HEK293 (cell line): ENCODE measurements at regions not wholly inside any gene's neighbourhood (a gene's known extent, or its start where the extent isn't known, plus 50 kb on each side); places are given as distances from the start of the nearest gene placed in this dataset.

Source experiments
- CTCF ChIA-PET: fragments of 350-600 bp; formaldehyde crosslinking; extraction: SDS; loops from one replicate; lab custom pipeline; 2021; ENCODE audit warnings: antibody characterized with exemption; lab: Yijun Ruan, JAX
- POLR2A ChIA-PET: fragments of 300-600 bp; formaldehyde crosslinking; extraction: SDS; loops from one replicate; lab custom pipeline; 2020; ENCODE audit warnings: antibody characterized with exemption, inconsistent platforms; lab: Yijun Ruan, JAX
- H3K27ac ChIP-seq: fragments of 200-500 bp; sonication (Bioruptor generic); 2 replicates; pipeline ENCODE4 v1.5.1; 2014; ENCODE audit warnings: low read depth, low read length, control low read depth, inconsistent platforms; ENCODE audit errors: extremely low read depth
- H3K36me3 ChIP-seq, 2 experiments: fragments of 200-500 bp in 1 of 2; sonication (Bioruptor generic) in 1 of 2; 1 replicate in 1 of 2; 2 replicates in 1 of 2; pipeline ENCODE4 v1.5.1; 2014 to 2017; ENCODE audit warnings: inconsistent platforms in 2 of 2, low read length in 2 of 2; ENCODE audit not compliant: control insufficient read depth in 2 of 2, insufficient read depth in 1 of 2
- H3K4me1 ChIP-seq: fragments of 200-500 bp; sonication (Bioruptor generic); 2 replicates; pipeline ENCODE4 v1.5.1; 2014; ENCODE audit warnings: mild to moderate bottlenecking, low read length, inconsistent platforms; ENCODE audit not compliant: control insufficient read depth, insufficient read depth
- H3K4me3 ChIP-seq: 2 replicates; pipeline ENCODE4 v1.5.1; 2011; ENCODE audit warnings: low read depth, mild to moderate bottlenecking, control low read depth, low read length, moderate library complexity
- H3K9me3 ChIP-seq: fragments of 200-500 bp; sonication (Bioruptor generic); 2 replicates; pipeline ENCODE4 v1.5.1; 2014; ENCODE audit warnings: low read depth, low read length, inconsistent platforms; ENCODE audit not compliant: control insufficient read depth, insufficient read depth
- HOXC10 ChIP-seq: sonication (generic); formaldehyde crosslinking; IDR thresholded peaks from 2 replicates; pipeline ENCODE4 v1.8.1; 2023; ENCODE audit warnings: mild to moderate bottlenecking, missing genetic modification reagents
- HOXD13 ChIP-seq: sonication (generic); formaldehyde crosslinking; IDR thresholded peaks from 2 replicates; pipeline ENCODE4 v1.8.0; 2022; ENCODE audit warnings: missing genetic modification reagents, borderline replicate concordance
- KLF10 ChIP-seq: fragments of 450-650 bp; IDR thresholded peaks from 2 replicates; pipeline ENCODE4 v1.5.1; 2018; ENCODE audit warnings: missing biosample characterization, mild to moderate bottlenecking, missing genetic modification characterization
- MYNN ChIP-seq: fragments of 450-650 bp; formaldehyde crosslinking; IDR thresholded peaks from 2 replicates; pipeline ENCODE4 v1.5.1; 2016; ENCODE audit warnings: missing biosample characterization, missing genetic modification characterization, borderline replicate concordance
- SALL2 ChIP-seq: fragments of 450-650 bp; formaldehyde crosslinking; IDR thresholded peaks from 2 replicates; pipeline ENCODE4 v1.5.0; 2017; ENCODE audit warnings: missing biosample characterization, mild to moderate bottlenecking, missing genetic modification characterization, borderline replicate concordance
- SP2 ChIP-seq: fragments of 450-650 bp; formaldehyde crosslinking; IDR thresholded peaks from 2 replicates; pipeline ENCODE4 v1.5.1; 2016; ENCODE audit warnings: missing biosample characterization, missing genetic modification characterization
- SP3 ChIP-seq: fragments of 450-650 bp; formaldehyde crosslinking; IDR thresholded peaks from 2 replicates; pipeline ENCODE4 v1.5.1; 2016; ENCODE audit warnings: missing biosample characterization, missing genetic modification characterization
- ZBTB49 ChIP-seq: fragments of 450-650 bp; formaldehyde crosslinking; IDR thresholded peaks from 2 replicates; pipeline ENCODE4 v1.5.1; 2016; ENCODE audit warnings: missing biosample characterization, missing genetic modification characterization, low read depth
- ZEB2 ChIP-seq: fragments of 450-650 bp; formaldehyde crosslinking; IDR thresholded peaks from 2 replicates; pipeline ENCODE4 v1.5.1; 2016; ENCODE audit warnings: missing biosample characterization, missing genetic modification characterization
- ZNF175 ChIP-seq: fragments of 450-650 bp; formaldehyde crosslinking; IDR thresholded peaks from 2 replicates; pipeline ENCODE4 v1.5.1; 2016; ENCODE audit warnings: missing biosample characterization, missing genetic modification characterization
- ZNF398 ChIP-seq: fragments of 450-650 bp; formaldehyde crosslinking; IDR thresholded peaks from 2 replicates; pipeline ENCODE4 v1.5.1; 2017; ENCODE audit warnings: missing biosample characterization, missing genetic modification characterization
- ZNF555 ChIP-seq: fragments of 450-650 bp; formaldehyde crosslinking; conservative IDR thresholded peaks from 2 replicates; pipeline ENCODE4 v1.5.1; 2017; ENCODE audit warnings: missing biosample characterization, mild to moderate bottlenecking, missing genetic modification characterization, inconsistent platforms
- ZNF600 ChIP-seq: fragments of 450-650 bp; formaldehyde crosslinking; IDR thresholded peaks from 2 replicates; pipeline ENCODE4 v1.5.1; 2016; ENCODE audit warnings: missing biosample characterization, missing genetic modification characterization
- ZNF610 ChIP-seq: fragments of 450-650 bp; formaldehyde crosslinking; IDR thresholded peaks from 2 replicates; pipeline ENCODE4 v1.5.1; 2016; ENCODE audit warnings: missing biosample characterization, missing genetic modification characterization, borderline replicate concordance
- ZNF621 ChIP-seq: fragments of 450-650 bp; formaldehyde crosslinking; IDR thresholded peaks from 2 replicates; pipeline ENCODE4 v1.5.1; 2017; ENCODE audit warnings: missing biosample characterization, missing genetic modification characterization
- ZNF664 ChIP-seq: fragments of 450-650 bp; formaldehyde crosslinking; IDR thresholded peaks from 2 replicates; pipeline ENCODE4 v1.5.1; 2016; ENCODE audit warnings: missing biosample characterization, missing genetic modification characterization
- TF ChIP-seq, protein P1 (sequence below): fragments of 450-650 bp; IDR thresholded peaks from 2 replicates; pipeline ENCODE4 v1.5.1; 2018; ENCODE audit warnings: missing biosample characterization, missing genetic modification characterization

- H3K4me3 ChIP-seq = no peak overlapping the region
- H3K36me3 ChIP-seq = no peaks in the 10 kb centered on the region
- TF ChIP-seq ZNF621 (no peak), ZEB2 (tag by site-specific recombination) (no peak)
- H3K27ac ChIP-seq = no peak overlapping the region
- ChIA-PET POLR2A (no interaction called here), CTCF (no interaction called here)
- H3K4me1 ChIP-seq = no peaks in the 10 kb centered on the region
- no peaks in the 10 kb centered on the region for H3K9me3 ChIP-seq
These were observed 114.3 kb upstream of the GALNT17 start for GRCh38 chr7:71017602-71018001.

DNA sequence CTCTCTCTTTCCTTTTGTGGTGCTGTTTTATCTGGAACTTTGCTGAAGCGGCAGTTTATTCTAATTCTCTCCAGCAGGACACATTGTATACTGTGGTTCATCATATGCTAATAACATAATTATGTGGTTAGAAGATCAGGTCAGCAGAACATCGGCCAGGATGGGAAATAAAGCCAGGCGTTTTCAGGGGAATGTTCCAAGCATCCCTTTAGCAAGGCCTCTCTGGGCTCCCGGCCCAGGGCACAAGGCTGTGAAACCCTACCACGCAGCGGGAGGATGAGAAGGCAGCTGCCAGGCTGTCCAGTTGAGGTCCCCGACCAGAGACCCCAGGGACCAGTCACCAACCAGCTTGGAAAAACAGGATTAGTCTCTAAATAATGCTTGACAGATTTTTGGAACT lies 112.2 kb upstream of the GALNT17 start:
- ChIA-PET CTCF (no interaction called here), POLR2A (no interaction called here)
- no peaks in the 10 kb centered on the region for H3K36me3 ChIP-seq
- H3K4me1 ChIP-seq = no peaks in the 10 kb centered on the region
- H3K27ac ChIP-seq = no peak overlapping the region
- no peaks in the 10 kb centered on the region for H3K9me3 ChIP-seq
- no peak for TF ChIP-seq SP2 (tag by site-specific recombination)
- no peak for TF ChIP-seq SP3
- no peak for TF ChIP-seq HOXC10 (CRISPR knock-in tag)
- TF ChIP-seq SALL2 (tag by site-specific recombination) = no peak
- no peak for TF ChIP-seq HOXD13 (CRISPR knock-in tag)
- no peak for TF ChIP-seq ZNF398 (tag by site-specific recombination)
- TF ChIP-seq, protein P1, sequence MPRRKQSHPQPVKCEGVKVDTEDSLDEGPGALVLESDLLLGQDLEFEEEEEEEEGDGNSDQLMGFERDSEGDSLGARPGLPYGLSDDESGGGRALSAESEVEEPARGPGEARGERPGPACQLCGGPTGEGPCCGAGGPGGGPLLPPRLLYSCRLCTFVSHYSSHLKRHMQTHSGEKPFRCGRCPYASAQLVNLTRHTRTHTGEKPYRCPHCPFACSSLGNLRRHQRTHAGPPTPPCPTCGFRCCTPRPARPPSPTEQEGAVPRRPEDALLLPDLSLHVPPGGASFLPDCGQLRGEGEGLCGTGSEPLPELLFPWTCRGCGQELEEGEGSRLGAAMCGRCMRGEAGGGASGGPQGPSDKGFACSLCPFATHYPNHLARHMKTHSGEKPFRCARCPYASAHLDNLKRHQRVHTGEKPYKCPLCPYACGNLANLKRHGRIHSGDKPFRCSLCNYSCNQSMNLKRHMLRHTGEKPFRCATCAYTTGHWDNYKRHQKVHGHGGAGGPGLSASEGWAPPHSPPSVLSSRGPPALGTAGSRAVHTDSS = no peak
- TF ChIP-seq KLF10 (tag by site-specific recombination) = no peak
- no peak overlapping the region for H3K4me3 ChIP-seq

- TF ChIP-seq HOXD13 (CRISPR knock-in tag) = no peak
- TF ChIP-seq ZNF664 (tag by site-specific recombination) = no peak
- TF ChIP-seq ZBTB49 = no peak
- no peak for TF ChIP-seq ZNF600 (tag by site-specific recombination)
- no peak for TF ChIP-seq MYNN (tag by site-specific recombination)
- TF ChIP-seq ZNF555 (tag by site-specific recombination) = no peak
- no peak for TF ChIP-seq ZNF175 (tag by site-specific recombination)
- TF ChIP-seq ZNF610 = no peak
- TF ChIP-seq, all 188 proteins: peak for 0
- no peak overlapping the region for H3K4me3 ChIP-seq
- no peaks in the 10 kb centered on the region for H3K36me3 ChIP-seq
- ChIA-PET CTCF (no interaction called here), POLR2A (no interaction called here)
- H3K4me1 ChIP-seq = no peaks in the 10 kb centered on the region
- H3K27ac ChIP-seq = no peak overlapping the region
- H3K9me3 ChIP-seq = no peaks in the 10 kb centered on the region
These were observed 110.8 kb upstream of the GALNT17 start for GRCh38 chr7:71021131-71021530.
